PC-3 (cell line): ENCODE measurements at regions not wholly inside any gene's neighbourhood (a gene's known extent, or its start where the extent isn't known, plus 50 kb on each side); places are given as distances from the start of the nearest gene placed in this dataset.

Experiments used
- CTCF ChIP-seq: fragments of 300-600 bp; sonication (generic); conservative IDR thresholded peaks from 2 replicates; pipeline ENCODE4 v1.5.1; 2017; ENCODE audit warnings: antibody characterized with exemption, low read depth, mild to moderate bottlenecking, low read length
- EZH2 ChIP-seq: fragments of 300-600 bp; sonication (generic); IDR thresholded peaks from one replicate; pipeline ENCODE4 v1.6.1; 2017; ENCODE audit warnings: antibody characterized with exemption, mild to moderate bottlenecking, low read length; ENCODE audit not compliant: unreplicated experiment
- EZH2phosphoT487 ChIP-seq: fragments of 300-600 bp; sonication (generic); IDR thresholded peaks from 2 replicates; pipeline ENCODE4 v1.6.1; 2018; ENCODE audit warnings: mild to moderate bottlenecking, antibody characterized with exemption, low read length, borderline replicate concordance

DNA sequence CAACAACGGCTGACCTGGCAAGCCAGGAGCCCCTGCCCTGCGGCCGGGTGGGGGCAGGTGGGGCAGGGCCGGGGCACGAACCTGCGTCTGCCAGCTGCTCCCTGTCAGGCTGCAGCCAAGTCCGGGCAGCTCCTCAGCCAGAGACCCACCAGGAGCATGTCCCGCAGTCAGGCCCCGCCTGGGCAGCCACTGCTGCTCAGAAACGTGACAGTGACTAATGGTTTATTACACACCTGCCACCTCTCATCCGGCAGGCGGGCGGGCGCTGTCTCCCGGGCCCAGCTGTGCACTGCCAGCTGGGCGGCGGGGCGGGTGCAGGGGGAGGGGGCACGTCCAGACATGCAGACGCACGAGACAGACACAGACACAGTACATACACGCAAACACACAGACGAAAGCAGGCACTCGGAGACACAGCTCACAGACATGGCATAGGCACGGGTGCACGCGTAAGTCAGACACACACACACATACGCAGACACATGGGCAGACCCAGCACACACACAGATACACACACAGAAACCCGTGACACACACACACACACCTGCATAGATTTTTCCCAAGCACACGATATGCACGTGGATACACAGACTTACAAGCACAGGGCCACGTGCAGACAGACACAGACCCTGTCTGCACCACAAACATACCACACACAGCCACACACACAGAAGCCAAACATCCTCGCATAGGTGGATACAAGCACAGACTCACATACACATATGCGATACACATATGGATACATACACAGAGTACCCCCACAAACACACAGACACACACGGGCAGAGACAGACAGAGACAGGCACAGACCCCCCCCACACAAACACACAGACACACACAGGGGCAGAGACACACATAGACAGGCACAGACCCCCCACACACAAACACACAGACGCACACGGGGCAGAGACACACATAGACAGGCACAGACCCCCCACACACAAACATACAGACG lies 248.3 kb upstream of the CIBAR2 start:
- TF ChIP-seq CTCF (no peak), EZH2phosphoT487 (no peak), EZH2 (no peak)
